Right renal cortex interstitium (tissue), 3 donors: ENCODE measurements at regions not wholly inside any gene's neighbourhood (a gene's known extent, or its start where the extent isn't known, plus 50 kb on each side); places are given as distances from the start of the nearest gene placed in this dataset.

ENCODE experiments used
- DNase-seq, 3 donors: peaks; one replicate each; pipeline ENCODE4 v3.0.0-alpha.2; 2013; ENCODE audit warnings: low read depth in 3 of 3, low spot score in 2 of 3

DNA sequence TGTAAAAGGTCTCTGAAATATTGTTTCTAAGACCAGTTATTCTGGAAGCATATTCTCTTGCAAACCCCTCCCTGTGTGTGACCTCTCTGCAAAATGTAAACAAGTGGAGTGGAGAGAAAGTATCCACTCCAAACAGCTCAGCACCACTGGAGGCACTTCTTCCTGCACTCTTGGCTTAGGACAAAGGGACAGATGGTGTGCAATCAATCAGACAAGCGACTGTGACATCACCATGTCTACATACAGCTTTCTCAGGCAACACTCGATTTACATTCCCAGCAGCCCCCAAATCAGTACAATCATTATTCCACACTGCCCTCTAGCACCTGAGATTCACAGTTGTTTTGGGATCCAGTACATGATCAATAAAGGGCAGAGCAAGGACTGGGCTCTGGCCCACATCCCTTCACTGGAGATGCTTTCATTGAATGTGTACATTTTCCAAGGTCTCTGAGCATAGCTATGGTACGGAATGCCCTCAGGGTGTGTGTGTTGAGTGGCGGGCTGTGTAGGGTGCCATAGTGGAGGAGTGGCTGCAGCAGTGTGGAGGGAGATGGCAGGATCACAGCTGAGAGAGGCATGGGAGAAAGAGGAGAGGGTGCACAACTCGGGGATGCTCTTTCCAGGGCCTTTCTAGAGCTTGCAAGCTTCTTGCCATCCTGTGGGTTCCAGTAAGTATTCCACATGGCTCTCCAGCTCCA is 311.8 kb upstream of the ST6GAL2 start:
- DNase-seq: no peak

- no peak for DNase-seq
Measured at GRCh38 chr2:107202962-107203591, 317.1 kb upstream of the ST6GAL2 start.

- DNase-seq: no peak
Measured at GRCh38 chr2:107215401-107216350, 329.7 kb upstream of the ST6GAL2 start.

GRCh38 chr2:107218208-107218607 is 332.2 kb upstream of the ST6GAL2 start:
- no peak for DNase-seq

- DNase-seq: no peak
Measured at GRCh38 chr2:107222466-107222865, 336.5 kb upstream of the ST6GAL2 start.

DNA sequence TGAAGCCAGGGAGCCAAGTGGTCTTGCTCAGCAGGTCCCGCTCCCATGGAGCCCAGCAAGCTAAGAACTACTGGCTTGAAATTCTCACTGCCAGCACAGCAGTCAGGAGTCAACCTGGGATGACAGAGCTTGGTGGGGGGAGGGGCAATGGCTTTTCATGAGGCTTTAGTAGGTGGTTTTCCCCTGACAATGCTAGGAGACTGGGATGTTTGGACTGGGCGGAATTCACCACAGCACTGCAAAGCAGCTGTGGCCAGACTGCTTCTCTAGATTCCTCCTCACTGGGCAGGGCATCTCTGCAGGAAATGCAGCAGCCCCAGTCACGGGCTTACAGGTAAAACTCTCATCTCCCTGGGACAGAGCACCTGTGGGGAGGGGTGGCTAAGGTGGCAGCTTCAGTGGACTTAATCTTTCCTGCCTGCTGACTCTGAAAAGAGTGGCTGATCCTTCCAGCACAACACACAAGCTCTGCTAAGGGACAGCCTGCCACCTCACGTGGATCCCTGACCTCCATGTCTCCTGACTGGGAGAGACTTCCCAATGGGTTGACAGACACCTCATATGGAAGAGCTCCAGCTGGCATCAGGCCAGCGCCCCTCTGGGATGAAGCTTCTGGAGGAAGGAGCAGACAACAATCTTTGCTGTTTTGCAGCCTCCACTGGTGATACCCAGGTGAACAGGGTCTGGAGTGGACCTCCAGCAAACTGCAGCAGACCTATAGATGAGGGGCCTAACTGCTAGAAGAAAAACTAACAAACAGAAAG is 349.7 kb upstream of the ST6GAL2 start:
- DNase-seq: no peak

DNA sequence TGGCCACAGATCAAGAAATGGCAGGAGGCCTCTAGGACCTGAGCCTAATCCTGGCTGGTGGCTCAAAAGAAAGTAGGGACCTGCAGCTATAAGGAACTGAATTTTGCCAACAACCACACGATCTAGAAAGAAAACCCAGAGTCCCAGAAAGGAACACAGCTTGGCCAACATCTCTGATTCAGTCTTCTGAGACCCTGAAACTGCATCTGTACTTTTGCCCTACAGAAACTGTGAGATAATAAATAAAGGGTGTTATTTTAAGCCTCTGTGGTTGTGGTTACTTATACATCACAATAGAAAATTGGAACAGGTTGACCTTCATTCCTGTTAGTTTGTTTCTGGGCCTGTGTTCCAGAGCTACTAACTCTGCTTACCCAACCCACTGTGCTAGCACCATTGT is 356.8 kb upstream of the ST6GAL2 start:
- no peak for DNase-seq

GRCh38 chr2:107248932-107249331 is 363.0 kb upstream of the ST6GAL2 start:
- no peak for DNase-seq

GRCh38 chr2:107255744-107256143 is 369.8 kb upstream of the ST6GAL2 start:
- DNase-seq: no peak

- DNase-seq: no peak
Measured at GRCh38 chr2:107258531-107259407, 372.8 kb upstream of the ST6GAL2 start.

DNA sequence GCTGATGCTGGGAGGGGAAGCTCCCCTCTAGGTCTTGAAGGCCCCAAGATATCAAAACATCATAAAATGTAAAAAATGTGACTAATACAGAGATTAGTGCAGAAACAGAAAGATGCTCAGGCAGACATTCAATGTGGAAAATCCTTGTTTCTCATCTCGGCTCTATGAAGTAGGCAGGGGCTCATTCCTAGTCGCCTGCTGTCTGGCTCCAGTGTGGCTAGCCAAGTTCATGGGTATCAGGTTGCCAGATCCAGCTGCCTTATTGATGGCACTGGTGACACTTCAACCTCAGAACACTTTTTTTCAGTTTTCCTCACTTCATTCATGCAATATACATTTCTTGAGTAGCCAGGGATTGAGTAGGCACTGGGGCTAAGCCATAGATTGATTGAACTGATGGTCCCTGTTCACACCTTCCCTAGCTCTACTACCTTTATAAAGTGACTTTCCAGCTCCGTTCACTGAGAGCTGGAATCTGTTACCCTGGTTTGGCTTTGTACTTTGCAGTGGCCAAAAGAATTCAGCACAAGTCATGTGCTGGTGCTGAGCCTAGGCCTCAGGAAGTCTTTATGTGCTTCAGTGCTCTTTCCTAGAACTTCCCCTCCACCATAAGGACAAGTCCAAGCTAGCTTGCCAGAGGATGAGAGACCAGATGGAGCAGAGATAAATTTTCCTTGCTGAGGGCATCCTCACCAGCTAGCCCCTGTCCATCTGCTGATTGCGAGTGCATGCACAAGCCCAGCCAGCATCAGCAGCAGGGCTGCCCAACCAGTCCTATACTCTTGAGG is 373.6 kb upstream of the ST6GAL2 start:
- DNase-seq: no peak

DNA sequence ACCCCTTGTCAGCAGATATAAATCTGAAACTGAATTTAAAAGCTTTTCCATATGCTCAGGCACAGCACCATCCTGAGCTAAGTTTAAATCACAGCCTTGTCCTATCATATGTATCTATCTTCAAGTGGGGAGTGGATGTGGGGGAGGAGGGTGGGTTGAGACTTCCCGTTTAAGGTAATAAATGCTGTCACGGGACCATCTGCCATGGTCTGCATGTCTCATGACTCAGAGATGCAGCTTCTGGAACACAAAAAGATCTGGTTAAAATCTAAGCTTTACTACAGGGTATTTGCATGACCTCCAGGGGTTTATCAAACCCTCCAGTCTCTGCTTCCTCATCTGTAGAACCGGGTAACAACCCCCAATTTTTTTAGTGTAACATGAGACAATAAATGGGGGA is 377.7 kb upstream of the ST6GAL2 start:
- DNase-seq: no peak

GRCh38 chr2:107264184-107264583 is 378.2 kb upstream of the ST6GAL2 start:
- DNase-seq: no peak

- no peak for DNase-seq
Measured at GRCh38 chr2:107266555-107266954, 380.6 kb upstream of the ST6GAL2 start.

DNA sequence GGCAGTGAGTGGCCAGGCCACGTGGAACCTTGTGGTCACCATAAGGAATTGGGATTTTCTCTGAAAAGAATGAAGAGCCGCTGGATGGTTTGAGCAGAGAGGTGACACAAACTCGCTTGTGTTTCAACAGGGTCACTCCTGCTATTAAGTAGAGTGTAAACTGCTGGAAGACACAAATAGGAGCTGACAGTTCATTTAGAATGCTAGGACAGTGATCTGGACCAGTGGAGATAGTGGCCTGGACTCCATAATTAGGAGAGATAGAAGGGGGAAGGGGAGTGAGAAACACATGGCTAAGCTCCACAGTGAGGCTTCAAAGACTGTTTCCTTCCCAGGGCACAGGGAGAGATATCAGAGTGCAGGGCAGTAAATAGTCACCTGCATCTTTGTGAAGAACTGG is 381.1 kb upstream of the ST6GAL2 start:
- no peak for DNase-seq

GRCh38 chr2:107276034-107276433 is 390.1 kb upstream of the ST6GAL2 start:
- DNase-seq: no peak

DNA sequence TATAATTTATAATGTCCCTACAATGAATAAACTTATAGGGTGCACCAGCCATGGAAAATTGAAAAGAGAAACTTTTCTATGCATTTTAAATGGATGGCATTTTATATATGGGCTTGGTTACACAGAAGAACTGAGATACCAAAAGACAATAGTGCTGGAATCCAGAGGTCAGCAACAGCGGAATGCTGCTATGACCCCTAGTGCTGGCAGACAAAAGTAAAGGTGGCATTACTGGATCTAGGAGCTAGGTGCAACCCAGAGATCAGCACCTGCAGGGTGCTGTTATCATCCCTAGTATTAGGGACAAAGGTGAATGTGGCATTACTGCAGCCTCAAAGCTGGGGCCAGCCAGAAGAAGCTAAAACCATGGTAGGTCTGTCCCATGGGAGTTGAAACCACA is 392.7 kb upstream of the ST6GAL2 start:
- no peak for DNase-seq

GRCh38 chr2:107281637-107282036 is 395.7 kb upstream of the ST6GAL2 start:
- no peak for DNase-seq

- no peak for DNase-seq
Measured at GRCh38 chr2:107282135-107282534, 396.2 kb upstream of the ST6GAL2 start.
